Kidney (tissue), 13 donors: ENCODE measurements at regions not wholly inside any gene's neighbourhood (a gene's known extent, or its start where the extent isn't known, plus 50 kb on each side); places are given as distances from the start of the nearest gene placed in this dataset.

Source experiments
- DNase-seq, 5 donors: peaks; one replicate each; pipeline ENCODE4 v3.0.0-alpha.2; 2013 to 2020
- FAIRE-seq: peaks from 2 replicates; lab custom pipeline; 2012; peaks lifted over from hg19 to GRCh38; lab: Jason Lieb, UNC
- H3K27ac ChIP-seq, 2 donors: one replicate each; pipeline ENCODE4 v1.7.0; 2013; ENCODE audit warnings: low read depth in 2 of 2, low read length in 2 of 2, inconsistent platforms in 1 of 2
- H3K27me3 ChIP-seq: one replicate; pipeline ENCODE4 v1.7.1; 2013; ENCODE audit warnings: low read length, inconsistent platforms; ENCODE audit not compliant: control insufficient read depth, insufficient read depth
- H3K36me3 ChIP-seq, 3 donors: one replicate each; pipeline versions ENCODE4 v1.7.0 to v1.7.1; 2013; ENCODE audit warnings: low read length in 3 of 3, control low read depth in 1 of 3, inconsistent platforms in 1 of 3; ENCODE audit not compliant: insufficient read depth in 3 of 3, control insufficient read depth in 2 of 3
- H3K4me1 ChIP-seq, 3 donors: one replicate each; pipeline versions ENCODE4 v1.7.0 to v1.7.1; 2013; ENCODE audit warnings: low read length in 3 of 3, inconsistent platforms in 1 of 3, low read depth in 1 of 3; ENCODE audit not compliant: control insufficient read depth in 2 of 3, insufficient read depth in 2 of 3
- H3K4me3 ChIP-seq, 3 donors: one replicate each; pipeline versions ENCODE4 v1.7.0 to v1.8.1; 2013; ENCODE audit warnings: low read length in 3 of 3, control low read depth in 1 of 3, inconsistent platforms in 1 of 3
- H3K9ac ChIP-seq, 3 donors: one replicate each; pipeline versions ENCODE4 v1.7.0 to v1.7.1; 2013; ENCODE audit warnings: low read length in 3 of 3, control low read depth in 1 of 3, inconsistent platforms in 1 of 3
- H3K9me3 ChIP-seq, 3 donors: one replicate each; pipeline versions ENCODE4 v1.7.0 to v1.7.1; 2013; ENCODE audit warnings: low read length in 3 of 3, control low read depth in 1 of 3, inconsistent platforms in 1 of 3; ENCODE audit not compliant: control insufficient read depth in 2 of 3, insufficient read depth in 1 of 3
- CTCF ChIP-seq: IDR thresholded peaks from 3 replicates; pipeline ENCODE4 v1.5.1; 2012; ENCODE audit warnings: mild to moderate bottlenecking, moderate library complexity, borderline replicate concordance; ENCODE audit not compliant: insufficient read depth; ENCODE audit errors: extremely low read depth
- intact Hi-C: fragments of 100-400 bp; cut with DNase I; formaldehyde crosslinking; loops from one replicate; pipeline ENCODE4 v1.11.1; 2022
- donor health status: control.
- donor health status: control.
- donor health status: control.
- donor health status: control.
- donor health status: control.
- donor health status: DM: yes; HTN: yes; CAD: no.
- donor health status: Normal renal cell carcinoma (clear cell type).

DNA sequence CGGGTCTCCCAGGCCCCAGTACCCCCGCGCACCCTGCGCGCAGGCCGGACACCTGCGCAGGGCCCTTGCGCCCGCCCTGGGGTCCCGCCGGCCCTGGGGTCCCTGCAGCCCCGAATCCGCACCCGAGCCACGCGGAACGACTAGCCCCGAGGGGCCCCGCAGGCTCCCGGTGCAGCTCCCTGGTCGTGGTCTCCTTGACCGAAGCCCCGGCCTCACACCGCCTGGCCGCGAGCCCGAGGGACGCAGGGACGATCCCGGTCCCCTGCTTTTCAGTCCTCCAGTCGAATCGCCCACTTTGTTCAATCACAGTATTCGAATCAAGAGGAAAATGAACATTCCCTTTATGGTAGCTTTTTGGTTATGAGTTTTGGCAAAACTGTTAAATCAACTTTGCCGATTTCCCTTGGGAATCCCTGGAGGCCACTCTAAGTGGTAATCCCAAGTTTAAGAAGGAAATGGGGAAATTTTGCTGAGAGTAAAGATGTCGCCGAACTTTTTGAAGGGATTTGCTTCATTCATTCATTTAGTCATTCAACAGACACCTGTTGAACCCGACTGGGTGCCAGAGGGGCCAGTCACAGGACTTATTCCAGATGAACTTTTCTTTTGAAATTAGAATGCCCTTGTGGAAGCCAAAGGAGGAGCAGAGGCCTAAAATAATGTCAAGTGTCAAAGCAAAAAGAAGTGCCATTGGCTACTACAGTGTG is 75.0 kb downstream of the ZIC5 start:
- Histone ChIP-seq H3K27me3 (peaks cover 23% of the 10 kb centered on the region), H3K27ac (no peak overlapping the region), H3K4me3 (no peak overlapping the region), H3K4me1 (no peaks in the 10 kb centered on the region), H3K36me3 (no peaks in the 10 kb centered on the region), H3K9ac (no peak overlapping the region), H3K9me3 (no peaks in the 10 kb centered on the region)
- intact Hi-C loops, result no loop called here
- no peak for DNase-seq
- FAIRE-seq, result no peak
- no peak for TF ChIP-seq CTCF

GRCh38 chr13:99895444-99896368 is 75.9 kb downstream of the ZIC5 start:
- DNase-seq (peak in 4 of 5 donors; percentile 56 to 69 (median 60)), FAIRE-seq (no peak)
- Histone ChIP-seq H3K27ac (no peak overlapping the region), H3K9me3 (no peaks in the 10 kb centered on the region), H3K4me1 (no peaks in the 10 kb centered on the region), H3K4me3 (peak overlapping the region in 1 of 3 donors; percentile 55), H3K36me3 (no peaks in the 10 kb centered on the region), H3K9ac (no peak overlapping the region), H3K27me3 (peaks cover 23% of the 10 kb centered on the region)
- TF ChIP-seq CTCF, result no peak
- intact Hi-C loops, result no loop called here

GRCh38 chr13:99894840-99895443 is 76.6 kb downstream of the ZIC5 start:
- H3K9ac ChIP-seq, result no peak overlapping the region
- no peak for FAIRE-seq
- H3K27me3 ChIP-seq, result peaks cover 23% of the 10 kb centered on the region
- peak overlapping the region in 2 of 3 donors; percentile 37 to 55 for H3K4me3 ChIP-seq
- H3K36me3 ChIP-seq, result no peaks in the 10 kb centered on the region
- no peaks in the 10 kb centered on the region for H3K9me3 ChIP-seq
- H3K4me1 ChIP-seq, result no peaks in the 10 kb centered on the region
- no peak for TF ChIP-seq CTCF
- intact Hi-C loops, result no loop called here
- DNase-seq, result peak in 3 of 5 donors; percentile 33 to 55 (median 52)
- no peak overlapping the region for H3K27ac ChIP-seq
